Transverse colon (tissue), 4 donors: ENCODE measurements at regions not wholly inside any gene's neighbourhood (a gene's known extent, or its start where the extent isn't known, plus 50 kb on each side); places are given as distances from the start of the nearest gene placed in this dataset.

Source experiments
- EP300 ChIP-seq: sonication (generic); formaldehyde crosslinking; IDR thresholded peaks from one replicate; pipeline ENCODE4 v1.6.1; 2017; ENCODE audit warnings: antibody characterized with exemption, low read depth
- POLR2A ChIP-seq: fragments of 450-650 bp; IDR thresholded peaks from one replicate; pipeline ENCODE4 v1.6.1; 2016; ENCODE audit warnings: antibody characterized with exemption, mild to moderate bottlenecking, moderate library complexity
- POLR2AphosphoS5 ChIP-seq, 3 donors: sonication (generic); formaldehyde crosslinking; IDR thresholded peaks; one replicate each; pipeline ENCODE4 v1.6.1; 2016; ENCODE audit warnings: antibody characterized with exemption in 3 of 3
- TF ChIP-seq, protein P1 (sequence below), 5 experiments: fragments of 200-600 bp in 3 of 5; fragments of 450-650 bp in 2 of 5; sonication (generic) in 3 of 5; IDR thresholded peaks; 1 replicate in 2 of 5; 2 replicates in 3 of 5; pipeline ENCODE4 v1.5.1; 2016 to 2017; ENCODE audit warnings: antibody characterized with exemption in 5 of 5, inconsistent platforms in 3 of 5, mild to moderate bottlenecking in 2 of 5, moderate library complexity in 1 of 5

DNA sequence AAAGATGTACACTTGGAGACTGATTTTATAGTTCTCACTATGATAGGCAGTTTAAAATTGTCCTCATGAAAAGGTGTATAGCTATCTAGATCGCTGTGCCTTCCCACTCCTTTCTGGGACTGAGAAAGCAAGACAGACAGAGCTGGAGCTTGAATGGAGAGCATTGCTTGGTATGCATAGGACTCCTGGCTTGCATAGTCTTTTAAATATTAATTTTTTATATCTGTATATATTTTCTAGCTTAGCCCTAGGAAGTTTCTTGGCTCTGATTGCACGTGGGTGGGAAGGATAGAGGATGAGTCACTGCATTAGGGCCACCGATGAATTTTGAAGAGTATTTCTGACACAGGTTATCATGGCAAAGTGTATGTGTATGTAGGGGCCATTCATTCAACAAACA lies 150.0 kb upstream of the SPACA1 start:
- TF ChIP-seq, protein P1, sequence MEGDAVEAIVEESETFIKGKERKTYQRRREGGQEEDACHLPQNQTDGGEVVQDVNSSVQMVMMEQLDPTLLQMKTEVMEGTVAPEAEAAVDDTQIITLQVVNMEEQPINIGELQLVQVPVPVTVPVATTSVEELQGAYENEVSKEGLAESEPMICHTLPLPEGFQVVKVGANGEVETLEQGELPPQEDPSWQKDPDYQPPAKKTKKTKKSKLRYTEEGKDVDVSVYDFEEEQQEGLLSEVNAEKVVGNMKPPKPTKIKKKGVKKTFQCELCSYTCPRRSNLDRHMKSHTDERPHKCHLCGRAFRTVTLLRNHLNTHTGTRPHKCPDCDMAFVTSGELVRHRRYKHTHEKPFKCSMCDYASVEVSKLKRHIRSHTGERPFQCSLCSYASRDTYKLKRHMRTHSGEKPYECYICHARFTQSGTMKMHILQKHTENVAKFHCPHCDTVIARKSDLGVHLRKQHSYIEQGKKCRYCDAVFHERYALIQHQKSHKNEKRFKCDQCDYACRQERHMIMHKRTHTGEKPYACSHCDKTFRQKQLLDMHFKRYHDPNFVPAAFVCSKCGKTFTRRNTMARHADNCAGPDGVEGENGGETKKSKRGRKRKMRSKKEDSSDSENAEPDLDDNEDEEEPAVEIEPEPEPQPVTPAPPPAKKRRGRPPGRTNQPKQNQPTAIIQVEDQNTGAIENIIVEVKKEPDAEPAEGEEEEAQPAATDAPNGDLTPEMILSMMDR (IDR thresholded peaks at IDR 0.05), result no peak
- TF ChIP-seq EP300 (no peak), POLR2AphosphoS5 (IDR thresholded peaks at IDR 0.05) (no peak), POLR2A (no peak)
